IPS-20b (cell line): ENCODE measurements at regions not wholly inside any gene's neighbourhood (a gene's known extent, or its start where the extent isn't known, plus 50 kb on each side); places are given as distances from the start of the nearest gene placed in this dataset.

ENCODE experiments used
- H3K27ac ChIP-seq: one replicate; pipeline ENCODE4 v1.5.1; 2013; ENCODE audit warnings: low read length
- H3K27me3 ChIP-seq: 2 replicates; pipeline ENCODE4 v1.6.1; 2013; ENCODE audit warnings: mild to moderate bottlenecking, low read length, inconsistent platforms; ENCODE audit not compliant: insufficient read depth
- H3K36me3 ChIP-seq: 2 replicates; pipeline ENCODE4 v1.6.1; 2013; ENCODE audit warnings: low read depth, mild to moderate bottlenecking, inconsistent platforms, low read length, moderate library complexity; ENCODE audit not compliant: insufficient read depth
- H3K4me1 ChIP-seq: 2 replicates; pipeline ENCODE4 v1.6.1; 2013; ENCODE audit warnings: mild to moderate bottlenecking, control low read depth, inconsistent platforms, low read length, moderate library complexity; ENCODE audit not compliant: insufficient read depth
- H3K4me3 ChIP-seq: 2 replicates; pipeline ENCODE4 v1.5.1; 2013; ENCODE audit warnings: mild to moderate bottlenecking, low read length, inconsistent platforms
- H3K9ac ChIP-seq: 2 replicates; pipeline ENCODE4 v1.6.1; 2013; ENCODE audit warnings: low read depth, mild to moderate bottlenecking, inconsistent platforms, low read length, moderate library complexity
- H3K9me3 ChIP-seq: 2 replicates; pipeline ENCODE4 v1.6.1; 2013; ENCODE audit warnings: mild to moderate bottlenecking, low read depth, low read length, inconsistent platforms; ENCODE audit not compliant: insufficient read depth

DNA sequence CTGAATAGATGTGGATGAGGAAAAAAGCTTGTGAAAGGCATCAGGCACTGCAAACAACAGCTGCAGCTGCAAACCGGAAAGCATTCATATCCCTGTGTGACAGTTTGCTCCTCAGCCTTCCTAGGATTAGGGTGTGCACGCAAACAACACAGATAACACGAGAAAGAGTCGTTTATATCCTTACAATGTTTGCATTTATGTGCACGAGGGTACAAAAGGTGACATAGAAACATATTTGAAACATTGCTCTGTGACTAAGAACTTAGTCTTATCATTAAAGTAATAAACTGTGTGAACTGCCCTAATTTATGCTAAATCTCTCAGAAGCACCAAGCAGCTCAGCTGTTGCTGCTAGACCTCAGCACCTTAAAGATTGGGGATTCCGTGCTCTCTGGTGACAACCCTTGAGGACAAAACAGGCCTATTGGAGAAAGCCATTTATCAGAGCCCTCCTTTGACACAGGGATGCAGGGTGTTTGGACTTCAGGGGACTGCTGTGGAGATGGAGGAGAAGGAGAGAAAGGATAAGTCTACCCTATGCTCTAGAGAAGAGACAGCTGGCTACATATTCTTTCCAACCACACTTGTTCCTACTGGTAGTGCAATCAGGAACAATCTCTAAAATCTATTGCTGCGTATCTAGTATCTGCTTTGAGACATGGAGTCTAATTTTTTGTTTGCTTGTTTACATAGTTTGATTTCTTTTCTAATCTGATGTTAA is 176.2 kb downstream of the GNAT3 start:
- H3K27ac ChIP-seq, result no peak overlapping the region
- no peaks in the 10 kb centered on the region for H3K27me3 ChIP-seq
- H3K4me3 ChIP-seq, result no peak overlapping the region
- H3K9ac ChIP-seq, result no peak overlapping the region
- no peaks in the 10 kb centered on the region for H3K4me1 ChIP-seq
- no peaks in the 10 kb centered on the region for H3K9me3 ChIP-seq
- H3K36me3 ChIP-seq, result no peaks in the 10 kb centered on the region

DNA sequence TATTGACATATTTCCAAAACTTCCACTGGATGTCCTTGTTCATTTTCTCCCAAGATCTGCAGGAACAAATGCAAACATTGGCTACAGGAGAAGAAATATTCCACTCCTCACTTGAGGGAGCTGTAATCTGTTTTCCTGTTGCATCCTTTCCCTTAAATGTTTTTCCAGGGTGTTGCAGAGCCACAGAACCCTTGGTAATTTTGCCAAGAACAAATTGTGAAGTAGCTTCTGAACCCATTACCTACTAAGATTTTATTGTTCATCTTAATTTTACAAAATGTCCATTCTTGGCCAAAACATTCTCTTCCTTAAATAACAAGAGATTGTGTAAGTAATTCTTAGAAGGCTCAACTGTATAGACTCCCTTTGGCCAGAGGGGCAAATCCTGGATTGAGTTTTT is 177.0 kb downstream of the GNAT3 start:
- Histone ChIP-seq H3K4me3 (no peak overlapping the region), H3K36me3 (no peaks in the 10 kb centered on the region), H3K9me3 (no peaks in the 10 kb centered on the region), H3K27me3 (no peaks in the 10 kb centered on the region), H3K4me1 (no peaks in the 10 kb centered on the region), H3K9ac (no peak overlapping the region), H3K27ac (no peak overlapping the region)

DNA sequence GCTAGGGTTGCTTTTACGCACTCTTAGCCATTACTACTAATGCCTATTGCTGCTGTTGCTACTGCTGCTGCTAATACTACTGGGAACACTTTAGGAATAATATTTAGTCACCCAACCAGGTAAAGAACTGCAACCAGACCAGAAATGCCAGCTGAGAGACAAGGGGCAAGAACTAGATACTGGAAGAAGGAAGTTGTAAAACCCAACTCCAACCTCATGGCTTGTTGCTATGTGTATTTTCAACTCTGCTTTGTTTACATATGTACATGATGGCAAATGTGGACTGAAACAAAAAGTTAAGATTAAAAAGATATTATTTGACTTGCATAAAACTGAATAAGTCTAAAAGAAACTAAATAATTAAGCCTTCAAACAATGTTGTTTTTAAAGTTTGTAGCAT is 177.7 kb downstream of the GNAT3 start:
- H3K4me3 ChIP-seq, result no peak overlapping the region
- no peak overlapping the region for H3K27ac ChIP-seq
- H3K36me3 ChIP-seq, result no peaks in the 10 kb centered on the region
- H3K9me3 ChIP-seq, result no peaks in the 10 kb centered on the region
- H3K9ac ChIP-seq, result no peak overlapping the region
- H3K4me1 ChIP-seq, result no peaks in the 10 kb centered on the region
- H3K27me3 ChIP-seq, result no peaks in the 10 kb centered on the region

DNA sequence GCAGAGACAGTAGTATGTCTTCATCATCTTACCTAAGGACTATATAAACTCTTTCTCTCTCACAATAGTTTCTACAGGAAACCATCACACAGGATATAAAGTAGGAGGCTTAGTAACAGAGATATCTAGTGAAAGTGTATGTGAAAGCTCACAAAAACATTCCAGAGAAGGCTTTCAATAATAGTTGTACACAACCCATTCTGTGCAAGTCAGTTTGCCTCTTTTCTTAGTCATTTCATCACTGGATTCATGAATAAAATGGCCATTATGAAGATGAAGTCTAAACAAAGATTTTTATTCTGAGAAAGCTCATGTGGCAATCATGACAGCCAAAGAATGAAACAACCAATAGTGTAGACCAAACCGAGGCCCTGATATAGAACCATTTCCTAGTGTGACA is 178.8 kb downstream of the GNAT3 start:
- Histone ChIP-seq H3K9ac (no peak overlapping the region), H3K36me3 (no peaks in the 10 kb centered on the region), H3K27me3 (no peaks in the 10 kb centered on the region), H3K9me3 (no peaks in the 10 kb centered on the region), H3K27ac (no peak overlapping the region), H3K4me3 (no peak overlapping the region), H3K4me1 (no peaks in the 10 kb centered on the region)

DNA sequence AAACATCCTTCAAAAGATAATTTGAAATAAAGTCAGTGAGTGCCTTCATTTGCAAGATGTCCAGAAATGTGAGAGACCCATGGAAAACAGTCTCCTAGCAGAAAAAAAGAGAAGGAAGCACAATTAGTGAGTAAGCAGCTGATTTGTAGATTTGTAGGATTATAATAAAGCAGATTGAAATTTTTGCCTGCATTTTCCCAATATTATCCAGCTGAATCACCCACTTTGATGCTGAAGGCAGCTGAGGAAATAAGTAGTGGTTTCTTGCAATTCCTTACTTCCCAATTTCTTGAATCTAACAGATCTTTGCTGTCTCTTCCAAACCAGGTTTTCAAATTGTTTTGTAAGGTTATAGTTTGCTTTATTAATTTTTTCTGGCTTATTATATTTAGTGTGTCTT is 181.4 kb downstream of the GNAT3 start:
- Histone ChIP-seq H3K4me3 (no peak overlapping the region), H3K36me3 (no peaks in the 10 kb centered on the region), H3K9me3 (no peaks in the 10 kb centered on the region), H3K4me1 (no peaks in the 10 kb centered on the region), H3K27ac (no peak overlapping the region), H3K9ac (no peak overlapping the region), H3K27me3 (no peaks in the 10 kb centered on the region)

DNA sequence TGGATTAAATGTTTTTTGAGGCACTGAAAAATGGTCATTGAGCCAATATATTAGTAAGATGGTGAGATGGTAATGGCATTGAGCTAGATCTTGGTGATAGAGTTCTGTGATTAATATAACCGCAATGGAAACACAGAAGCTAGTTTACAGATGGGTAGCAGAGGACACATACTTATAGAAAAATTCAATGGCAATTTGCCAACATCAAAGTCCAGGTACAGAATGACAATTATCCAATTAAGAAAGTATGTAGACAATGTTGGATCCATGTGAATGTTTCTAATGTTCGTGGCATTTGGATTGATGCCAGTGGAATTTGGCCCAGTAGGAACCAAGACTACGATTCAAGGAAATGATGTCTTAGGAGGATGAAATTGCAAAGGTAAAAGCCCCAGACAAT is 187.8 kb downstream of the GNAT3 start:
- H3K27ac ChIP-seq, result no peak overlapping the region
- no peak overlapping the region for H3K4me3 ChIP-seq
- no peak overlapping the region for H3K9ac ChIP-seq
- H3K36me3 ChIP-seq, result no peaks in the 10 kb centered on the region
- no peaks in the 10 kb centered on the region for H3K9me3 ChIP-seq
- H3K4me1 ChIP-seq, result no peaks in the 10 kb centered on the region
- no peaks in the 10 kb centered on the region for H3K27me3 ChIP-seq

DNA sequence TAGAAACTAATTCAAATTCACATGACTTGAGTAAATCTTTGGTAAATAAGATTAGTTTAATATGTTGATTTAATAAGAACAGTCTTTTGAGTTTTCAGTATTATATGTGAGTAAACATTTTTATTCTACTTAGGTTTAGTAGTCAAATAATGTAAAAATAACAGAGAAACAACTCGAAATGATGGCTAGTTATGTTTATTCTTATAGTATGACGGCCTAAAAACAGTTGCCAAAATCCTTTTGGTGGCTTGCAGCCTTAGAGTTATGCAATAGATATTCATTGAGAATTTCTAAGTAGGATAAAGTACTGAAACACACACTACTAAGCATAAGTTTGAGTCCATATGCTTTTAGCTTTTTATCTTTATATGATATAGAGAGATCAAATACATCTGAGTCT is 184.8 kb downstream of the GNAI1 start:
- H3K9me3 ChIP-seq, result no peaks in the 10 kb centered on the region
- no peak overlapping the region for H3K4me3 ChIP-seq
- no peaks in the 10 kb centered on the region for H3K36me3 ChIP-seq
- no peak overlapping the region for H3K27ac ChIP-seq
- H3K27me3 ChIP-seq, result no peaks in the 10 kb centered on the region
- H3K4me1 ChIP-seq, result no peaks in the 10 kb centered on the region; the same call in 1 of the 2 replicates
- H3K9ac ChIP-seq, result no peak overlapping the region

DNA sequence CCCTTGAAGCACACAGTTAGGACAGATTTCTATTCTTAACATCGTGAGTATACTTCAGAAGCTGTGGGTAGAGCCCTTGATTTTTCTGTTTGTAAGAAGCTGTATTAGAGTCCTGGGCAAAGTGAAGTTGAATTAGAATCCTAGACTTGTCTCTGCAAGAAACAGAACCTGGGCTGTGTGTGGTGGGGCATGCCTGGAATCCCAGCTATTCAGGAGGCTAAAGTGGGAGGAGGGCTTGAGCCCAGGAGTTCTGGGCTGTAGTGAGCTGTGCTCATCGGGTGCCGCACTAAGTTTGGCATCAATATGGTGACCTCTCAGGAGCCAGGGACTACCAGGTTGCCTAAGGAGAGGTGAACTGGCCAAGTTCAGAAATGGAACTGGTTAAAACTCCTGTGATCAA is 183.4 kb downstream of the GNAI1 start:
- no peaks in the 10 kb centered on the region; the same call in 1 of the 2 replicates for H3K4me1 ChIP-seq
- H3K9me3 ChIP-seq, result no peaks in the 10 kb centered on the region
- no peaks in the 10 kb centered on the region for H3K36me3 ChIP-seq
- H3K9ac ChIP-seq, result no peak overlapping the region
- no peak overlapping the region for H3K4me3 ChIP-seq
- H3K27me3 ChIP-seq, result no peaks in the 10 kb centered on the region
- H3K27ac ChIP-seq, result no peak overlapping the region

DNA sequence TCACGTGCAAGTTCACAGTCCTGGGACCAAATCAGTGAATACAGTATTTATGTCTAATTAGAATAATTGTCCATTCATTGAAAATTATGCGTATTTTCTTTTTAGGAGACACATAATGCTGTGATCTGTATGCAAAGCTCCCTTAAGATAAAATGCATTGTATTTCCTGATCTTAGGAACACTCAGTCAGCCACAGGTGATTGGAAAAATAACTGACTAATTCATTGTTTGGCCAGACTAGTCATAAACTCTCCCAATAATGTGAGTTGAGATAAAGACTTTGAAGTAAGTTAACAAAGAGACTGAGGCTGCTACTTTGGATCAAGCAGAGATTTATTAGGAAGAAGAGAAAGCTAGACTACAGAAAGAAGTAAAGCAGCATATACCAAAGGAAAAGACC is 182.2 kb downstream of the GNAI1 start:
- Histone ChIP-seq H3K27me3 (no peaks in the 10 kb centered on the region), H3K9ac (no peak overlapping the region), H3K36me3 (no peaks in the 10 kb centered on the region), H3K9me3 (no peaks in the 10 kb centered on the region), H3K27ac (no peak overlapping the region), H3K4me3 (no peak overlapping the region), H3K4me1 (no peaks in the 10 kb centered on the region; the same call in 1 of the 2 replicates)

DNA sequence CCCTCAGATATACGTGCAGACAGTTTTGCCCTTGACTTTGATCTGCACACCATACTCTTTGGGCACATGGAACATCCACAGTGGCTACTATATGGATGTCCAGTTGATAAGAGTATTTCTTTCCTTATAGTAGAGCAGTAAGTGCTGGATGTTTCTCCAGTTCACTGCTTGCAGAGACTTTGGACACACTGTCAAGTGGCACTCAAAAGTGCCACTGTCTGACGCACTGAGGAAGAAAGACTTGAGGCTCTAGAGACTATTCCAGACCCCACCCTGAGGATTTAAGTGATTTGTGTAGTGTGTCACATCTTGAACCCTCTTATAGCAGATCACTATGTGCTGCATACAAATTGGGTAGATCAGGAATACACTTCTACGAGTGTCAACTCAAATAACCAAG is 179.1 kb downstream of the GNAI1 start:
- Histone ChIP-seq H3K4me1 (no peaks in the 10 kb centered on the region; the same call in 1 of the 2 replicates), H3K9ac (no peak overlapping the region), H3K9me3 (no peaks in the 10 kb centered on the region), H3K4me3 (no peak overlapping the region), H3K27me3 (no peaks in the 10 kb centered on the region), H3K36me3 (no peaks in the 10 kb centered on the region), H3K27ac (no peak overlapping the region)

DNA sequence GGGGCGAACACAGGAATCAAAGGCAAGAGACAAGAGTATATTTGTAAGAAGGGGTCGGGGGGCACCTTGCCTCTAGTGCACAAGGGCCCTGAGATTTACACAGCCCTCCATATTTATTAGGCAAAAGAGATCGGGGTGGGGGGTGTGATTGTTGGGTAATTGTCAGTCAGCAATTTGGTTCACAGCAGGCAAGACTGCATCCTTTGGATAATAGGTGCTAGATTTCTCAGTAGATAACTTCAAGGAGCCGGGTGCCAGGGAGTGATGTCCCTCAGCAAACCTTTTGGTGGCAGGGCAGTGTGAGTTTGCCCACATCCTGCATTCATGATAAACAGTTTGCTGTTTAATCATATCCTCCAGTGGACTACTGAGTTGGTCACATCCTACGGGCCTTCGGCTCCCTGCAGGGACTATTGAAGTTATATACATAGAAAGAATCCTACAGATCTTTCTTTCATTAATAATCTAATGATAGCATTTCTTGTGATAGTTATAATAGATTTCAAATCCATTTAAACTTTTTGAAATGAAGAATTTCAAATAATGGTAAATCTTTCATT is 178.5 kb downstream of the GNAI1 start:
- no peak overlapping the region for H3K9ac ChIP-seq
- no peaks in the 10 kb centered on the region; the same call in 1 of the 2 replicates for H3K4me1 ChIP-seq
- H3K36me3 ChIP-seq, result no peaks in the 10 kb centered on the region
- no peak overlapping the region for H3K27ac ChIP-seq
- no peaks in the 10 kb centered on the region for H3K27me3 ChIP-seq
- no peak overlapping the region for H3K4me3 ChIP-seq
- no peaks in the 10 kb centered on the region for H3K9me3 ChIP-seq

DNA sequence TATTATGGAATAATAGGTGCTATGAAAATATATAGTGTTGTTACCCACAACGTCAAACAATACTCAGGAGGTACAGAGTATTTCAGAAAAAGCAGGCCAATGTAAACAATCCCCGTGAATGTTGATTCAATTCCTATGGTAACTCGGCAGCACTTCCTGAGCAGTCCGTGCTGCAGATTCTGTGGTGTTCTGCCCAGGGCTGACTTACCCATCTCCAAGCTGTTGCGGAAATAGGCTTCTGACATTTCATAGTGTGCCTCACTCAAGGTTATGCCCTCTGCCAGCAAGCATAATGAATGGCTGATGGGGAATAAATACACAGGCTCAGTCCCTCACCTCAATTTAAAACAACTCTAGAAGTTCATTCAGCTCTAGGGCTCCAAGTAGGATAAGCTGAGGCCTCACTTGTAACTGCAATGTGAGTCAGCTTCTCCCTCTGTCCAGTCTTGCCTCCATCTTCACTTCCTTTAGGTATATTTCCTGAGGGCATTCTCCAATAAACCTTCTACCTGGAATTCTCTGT is 177.6 kb downstream of the GNAI1 start:
- Histone ChIP-seq H3K4me3 (no peak overlapping the region), H3K27me3 (no peaks in the 10 kb centered on the region), H3K36me3 (no peaks in the 10 kb centered on the region), H3K4me1 (no peaks in the 10 kb centered on the region; the same call in 1 of the 2 replicates), H3K27ac (no peak overlapping the region), H3K9me3 (no peaks in the 10 kb centered on the region), H3K9ac (no peak overlapping the region)
